Aorta (tissue), 5 donors: ENCODE measurements at regions not wholly inside any gene's neighbourhood (a gene's known extent, or its start where the extent isn't known, plus 50 kb on each side); places are given as distances from the start of the nearest gene placed in this dataset.

Experiments
- ATAC-seq: fragments of 200-7000 bp; cut with Tn5 transposase; one replicate; pipeline ENCODE4 v1.9.1; 2022; ENCODE audit warnings: moderate library complexity; ENCODE audit not compliant: low FRiP score
- DNase-seq, 2 donors: peaks; one replicate each; pipeline ENCODE4 v3.0.0-alpha.2; 2020
- H3K27ac ChIP-seq, 2 donors: one replicate each; pipeline ENCODE4 v1.5.1; 2013; ENCODE audit warnings: low read length in 2 of 2, mild to moderate bottlenecking in 2 of 2, moderate library complexity in 2 of 2, control low read depth in 1 of 2, inconsistent platforms in 1 of 2, low read depth in 1 of 2
- H3K27me3 ChIP-seq, 2 donors: one replicate each; pipeline ENCODE4 v1.6.1; 2013; ENCODE audit warnings: control low read depth in 1 of 2, low read length in 1 of 2, mild to moderate bottlenecking in 1 of 2, moderate library complexity in 1 of 2; ENCODE audit not compliant: insufficient read depth in 2 of 2, control insufficient read depth in 1 of 2
- H3K36me3 ChIP-seq, 2 donors: one replicate each; pipeline ENCODE4 v1.6.1; 2013; ENCODE audit warnings: control low read depth in 1 of 2, low read length in 1 of 2, mild to moderate bottlenecking in 1 of 2; ENCODE audit not compliant: insufficient read depth in 2 of 2, control insufficient read depth in 1 of 2
- H3K4me1 ChIP-seq, 2 donors: one replicate each; pipeline ENCODE4 v1.6.1; 2013; ENCODE audit warnings: low read length in 2 of 2, control low read depth in 1 of 2, mild to moderate bottlenecking in 1 of 2, moderate library complexity in 1 of 2; ENCODE audit not compliant: insufficient read depth in 2 of 2, control insufficient read depth in 1 of 2
- H3K4me3 ChIP-seq, 2 donors: one replicate each; pipeline ENCODE4 v1.5.1; 2013; ENCODE audit warnings: low read length in 2 of 2, control low read depth in 1 of 2, mild to moderate bottlenecking in 1 of 2
- H3K9me3 ChIP-seq: one replicate; pipeline ENCODE4 v1.6.1; 2013; ENCODE audit warnings: mild to moderate bottlenecking, low read length; ENCODE audit not compliant: control insufficient read depth
- WGBS, 2 donors: extraction: QIAGEN DNeasy Blood & Tissue Kit; methylation state at CpG; one replicate each; pipeline ENCODE4 v1.1.7; 2013; 5-methylcytosine and 5-hydroxymethylcytosine counted together
- intact Hi-C, 2 donors: fragments of 100-400 bp; cut with DNase I; formaldehyde crosslinking; loops; one replicate each; pipeline versions ENCODE4 v1.14.2 to v1.15.0; 2022
- donor health status: healthy with polysubstance abuse.
- donor health status: Bipolar disorder and iron deficiency.
- donor health status: DM: no; HTN: no; CAD: no.
- donor health status: DM: no; HTN: no; CAD: no.
- donor health status: DM: yes; HTN: yes; CAD: no.

GRCh38 chr3:76920511-76920910, 119.4 kb upstream of the ROBO2 start:
- Histone ChIP-seq H3K36me3 (no peaks in the 10 kb centered on the region), H3K4me3 (no peak overlapping the region), H3K4me1 (no peaks in the 10 kb centered on the region), H3K9me3 (peaks cover 4% of the 10 kb centered on the region), H3K27me3 (no peaks in the 10 kb centered on the region), H3K27ac (no peak overlapping the region)
- DNase-seq, result no peak
- no peak for ATAC-seq
- intact Hi-C loops, result no loop called here

GRCh38 chr3:76923485-76923884, 116.4 kb upstream of the ROBO2 start:
- H3K9me3 ChIP-seq, result peaks cover 4% of the 10 kb centered on the region
- H3K27me3 ChIP-seq, result no peaks in the 10 kb centered on the region
- intact Hi-C loops, result no loop called here
- no peak for DNase-seq
- no peaks in the 10 kb centered on the region for H3K4me1 ChIP-seq
- no peak overlapping the region for H3K27ac ChIP-seq
- H3K4me3 ChIP-seq, result no peak overlapping the region
- WGBS, 2 donors, result 29 to 36% methylated on average over 1 of the region's 1 CpG
- no peaks in the 10 kb centered on the region for H3K36me3 ChIP-seq
- no peak for ATAC-seq

GRCh38 chr3:76930712-76931111, 109.2 kb upstream of the ROBO2 start:
- WGBS, 2 donors, result 60 to 69% methylated on average over 2 of the region's 2 CpGs
- H3K36me3 ChIP-seq, result no peaks in the 10 kb centered on the region
- intact Hi-C loops, result no loop called here
- DNase-seq (no peak), ATAC-seq (no peak)
- H3K27ac ChIP-seq, result no peak overlapping the region
- H3K4me3 ChIP-seq, result no peak overlapping the region
- no peaks in the 10 kb centered on the region for H3K9me3 ChIP-seq
- no peaks in the 10 kb centered on the region for H3K27me3 ChIP-seq
- H3K4me1 ChIP-seq, result no peaks in the 10 kb centered on the region

GRCh38 chr3:76933245-76933644, 106.7 kb upstream of the ROBO2 start:
- H3K4me1 ChIP-seq, result no peaks in the 10 kb centered on the region
- intact Hi-C loops, result no loop called here
- no peak overlapping the region for H3K27ac ChIP-seq
- H3K9me3 ChIP-seq, result no peaks in the 10 kb centered on the region
- WGBS, 2 donors, result 43 to 96% methylated on average over 1 of the region's 1 CpG
- no peak for ATAC-seq
- DNase-seq, result no peak
- H3K4me3 ChIP-seq, result no peak overlapping the region
- H3K36me3 ChIP-seq, result no peaks in the 10 kb centered on the region
- H3K27me3 ChIP-seq, result no peaks in the 10 kb centered on the region

GRCh38 chr3:76938962-76939361, 100.9 kb upstream of the ROBO2 start:
- Histone ChIP-seq H3K9me3 (no peaks in the 10 kb centered on the region), H3K4me1 (no peaks in the 10 kb centered on the region), H3K27me3 (no peaks in the 10 kb centered on the region), H3K36me3 (no peaks in the 10 kb centered on the region), H3K4me3 (no peak overlapping the region), H3K27ac (no peak overlapping the region)
- no peak for ATAC-seq
- intact Hi-C loops, result no loop called here
- no peak for DNase-seq

GRCh38 chr3:76940181-76940770, 99.6 kb upstream of the ROBO2 start:
- H3K27ac ChIP-seq, result no peak overlapping the region
- H3K27me3 ChIP-seq, result no peaks in the 10 kb centered on the region
- H3K36me3 ChIP-seq, result no peaks in the 10 kb centered on the region
- no peaks in the 10 kb centered on the region for H3K9me3 ChIP-seq
- intact Hi-C loops, result no loop called here
- H3K4me3 ChIP-seq, result no peak overlapping the region
- DNase-seq (no peak), ATAC-seq (no peak)
- no peaks in the 10 kb centered on the region for H3K4me1 ChIP-seq
- WGBS, 2 donors, result 93% methylated on average over 15 of the region's 15 CpGs

- H3K27me3 ChIP-seq, result no peaks in the 10 kb centered on the region
- H3K4me3 ChIP-seq, result no peak overlapping the region
- H3K4me1 ChIP-seq, result no peaks in the 10 kb centered on the region
- ATAC-seq (no peak), DNase-seq (no peak)
- 85 to 86% methylated on average over 4 of the region's 4 CpGs for WGBS, 2 donors
- intact Hi-C loops, result no loop called here
- no peaks in the 10 kb centered on the region for H3K9me3 ChIP-seq
- H3K27ac ChIP-seq, result no peak overlapping the region
- H3K36me3 ChIP-seq, result no peaks in the 10 kb centered on the region
These were observed 98.5 kb upstream of the ROBO2 start for GRCh38 chr3:76941376-76941775.

- Histone ChIP-seq H3K36me3 (no peaks in the 10 kb centered on the region), H3K9me3 (no peaks in the 10 kb centered on the region), H3K27ac (no peak overlapping the region), H3K27me3 (no peaks in the 10 kb centered on the region), H3K4me3 (no peak overlapping the region), H3K4me1 (no peaks in the 10 kb centered on the region)
- DNase-seq (no peak), ATAC-seq (no peak)
- WGBS, 2 donors, result 50 to 56% methylated on average over 2 of the region's 2 CpGs
- intact Hi-C loops, result no loop called here
These were observed 97.8 kb upstream of the ROBO2 start for GRCh38 chr3:76942101-76942500.

- no peaks in the 10 kb centered on the region for H3K9me3 ChIP-seq
- H3K27me3 ChIP-seq, result no peaks in the 10 kb centered on the region
- intact Hi-C loops, result no loop called here
- DNase-seq, result no peak
- H3K36me3 ChIP-seq, result no peaks in the 10 kb centered on the region
- H3K4me1 ChIP-seq, result no peaks in the 10 kb centered on the region
- H3K27ac ChIP-seq, result no peak overlapping the region
- ATAC-seq, result no peak
- WGBS, 2 donors, result 34 to 52% methylated on average over 3 of the region's 3 CpGs
- no peak overlapping the region for H3K4me3 ChIP-seq
These were observed 96.8 kb upstream of the ROBO2 start for GRCh38 chr3:76943058-76943457.
